ENCODE measurements at regions not wholly inside any gene's neighbourhood (a gene's known extent, or its start where the extent isn't known, plus 50 kb on each side); places are given as distances from the start of the nearest gene placed in this dataset.

- Histone ChIP-seq H3K9me1 (replicated peaks; ENCODE audit: control insufficient read depth, extremely low read depth, insufficient read depth, low read length) (no peaks in the 10 kb centered on the region), H3K36me3 (ENCODE audit: control insufficient read depth in 2 of 2, extremely low read depth in 1 of 2, insufficient read depth in 2 of 2, low read length in 2 of 2) (no peaks in the 10 kb centered on the region), H3K27ac (ENCODE audit: insufficient read depth, low read depth, low read length) (no peak overlapping the region), H3K4me1 (ENCODE audit: control insufficient read depth, extremely low read depth, insufficient read depth, low read length) (no peaks in the 10 kb centered on the region), H4K20me1 (replicated peaks; ENCODE audit: control insufficient read depth, extremely low read depth, insufficient read depth, low read length) (no peaks in the 10 kb centered on the region), H3K9me3 (replicated peaks; ENCODE audit: control insufficient read depth, insufficient read depth, low read length) (no peaks in the 10 kb centered on the region), H3K27me3 (ENCODE audit: control insufficient read depth in 2 of 2, insufficient read depth in 2 of 2, low read length in 2 of 2) (no peaks in the 10 kb centered on the region), H3K4me3 (replicated peaks in 1 of 3; ENCODE audit: insufficient read depth in 1 of 3, low read depth in 1 of 3, low read length in 3 of 3) (no peak overlapping the region), H2AFZ (ENCODE audit: low read depth, low read length) (no peak overlapping the region), H3K4me2 (ENCODE audit: insufficient read depth, low read length) (no peak overlapping the region), H3K79me2 (ENCODE audit: control insufficient read depth, insufficient read depth, low read length) (no peaks in the 10 kb centered on the region), H3K9ac (replicated peaks; ENCODE audit: extremely low read depth, insufficient read depth, low read length) (no peak overlapping the region)
- no peak for TF ChIP-seq MYC (IDR thresholded peaks at IDR 0.05; ENCODE audit: low read depth, low read length)
- TF ChIP-seq MAX (IDR thresholded peaks at IDR 0.05; ENCODE audit: insufficient read depth, insufficient read length) = no peak
- dilution Hi-C loops (cut with MboI; ENCODE audit: extremely low pct_ligation_motif_present, low sequenced_read_pairs) (no loop called here), intact Hi-C loops (cut with micrococcal nuclease) (no loop called here)
- DNase-seq (ENCODE audit: low read depth, low spot score) (no peak), FAIRE-seq (no peak)
- CTCF ChIA-PET = no interaction called here
- no TSS peak for BruUV-seq (replicated peaks)
- POLR2A ChIA-PET = no interaction called here
Observed at GRCh38 chr7:18212308-18212707, 184.7 kb upstream of the PRPS1L1 start.

GRCh38 chr7:18212758-18213157 is 185.1 kb upstream of the PRPS1L1 start:
- ChIA-PET POLR2A (no interaction called here), CTCF (no interaction called here)
- intact Hi-C loops (cut with micrococcal nuclease) = no loop called here
- H3K36me3 ChIP-seq (ENCODE audit: control insufficient read depth in 2 of 2, extremely low read depth in 1 of 2, insufficient read depth in 2 of 2, low read length in 2 of 2) = no peaks in the 10 kb centered on the region
- no peak overlapping the region for H3K9ac ChIP-seq (replicated peaks; ENCODE audit: extremely low read depth, insufficient read depth, low read length)
- TF ChIP-seq JUN (IDR thresholded peaks at IDR 0.05; ENCODE audit: borderline replicate concordance, insufficient read depth, insufficient read length, low read depth) (no peak), CTCF (IDR thresholded peaks at IDR 0.05; ENCODE audit: extremely low read depth in 1 of 2, insufficient read depth in 1 of 2, low read depth in 1 of 2, low read length in 2 of 2) (no peak), FOS (IDR thresholded peaks at IDR 0.05; ENCODE audit: borderline replicate concordance, insufficient read depth, low read length) (no peak), EZH2 (IDR thresholded peaks at IDR 0.05; ENCODE audit: borderline replicate concordance, low read depth, low read length, severe bottlenecking) (no peak)
- no peaks in the 10 kb centered on the region for H3K79me2 ChIP-seq (ENCODE audit: control insufficient read depth, insufficient read depth, low read length)
- DNase-seq (ENCODE audit: low read depth, low spot score) (no peak), FAIRE-seq (no peak)
- H3K27me3 ChIP-seq (ENCODE audit: control insufficient read depth in 2 of 2, insufficient read depth in 2 of 2, low read length in 2 of 2) = no peaks in the 10 kb centered on the region
- H2AFZ ChIP-seq (ENCODE audit: low read depth, low read length) = no peak overlapping the region
- dilution Hi-C loops (cut with MboI; ENCODE audit: extremely low pct_ligation_motif_present, low sequenced_read_pairs) = no loop called here
- H4K20me1 ChIP-seq (replicated peaks; ENCODE audit: control insufficient read depth, extremely low read depth, insufficient read depth, low read length) = no peaks in the 10 kb centered on the region
- H3K4me3 ChIP-seq (replicated peaks in 1 of 3; ENCODE audit: insufficient read depth in 1 of 3, low read depth in 1 of 3, low read length in 3 of 3) = no peak overlapping the region
- H3K27ac ChIP-seq (ENCODE audit: insufficient read depth, low read depth, low read length) = no peak overlapping the region
- no peaks in the 10 kb centered on the region for H3K9me3 ChIP-seq (replicated peaks; ENCODE audit: control insufficient read depth, insufficient read depth, low read length)
- no TSS peak for BruUV-seq (replicated peaks)
- H3K4me2 ChIP-seq (ENCODE audit: insufficient read depth, low read length) = no peak overlapping the region
- no peaks in the 10 kb centered on the region for H3K9me1 ChIP-seq (replicated peaks; ENCODE audit: control insufficient read depth, extremely low read depth, insufficient read depth, low read length)
- no peaks in the 10 kb centered on the region for H3K4me1 ChIP-seq (ENCODE audit: control insufficient read depth, extremely low read depth, insufficient read depth, low read length)

Data from endothelial cell of umbilical vein (primary cell).